Sigmoid colon (tissue), 4 donors: ENCODE measurements at regions not wholly inside any gene's neighbourhood (a gene's known extent, or its start where the extent isn't known, plus 50 kb on each side); places are given as distances from the start of the nearest gene placed in this dataset.

ENCODE experiments used
- CTCF ChIP-seq, 4 experiments: fragments of 450-650 bp in 3 of 4; fragments of 200-600 bp in 1 of 4; IDR thresholded peaks; one replicate each; pipeline ENCODE4 v1.5.1; 2016 to 2019; ENCODE audit warnings: antibody characterized with exemption in 4 of 4, mild to moderate bottlenecking in 3 of 4, moderate library complexity in 2 of 4
- EP300 ChIP-seq, 4 donors: sonication (generic); formaldehyde crosslinking; IDR thresholded peaks; one replicate each; pipeline ENCODE4 v1.6.1; 2017; ENCODE audit warnings: antibody characterized with exemption in 4 of 4
- POLR2A ChIP-seq, 2 donors: fragments of 450-650 bp; IDR thresholded peaks; one replicate each; pipeline ENCODE4 v1.6.1; 2016; ENCODE audit warnings: antibody characterized with exemption in 2 of 2, mild to moderate bottlenecking in 2 of 2, moderate library complexity in 2 of 2

GRCh38 chr6:26296556-26296856 is 68.5 kb upstream of the BTN3A2 start:
- TF ChIP-seq CTCF (IDR thresholded peaks at IDR 0.05) = no peak
- TF ChIP-seq EP300 (IDR thresholded peaks at IDR 0.05) = no peak
- TF ChIP-seq POLR2A (IDR thresholded peaks at IDR 0.05) = no peak
